Bronchial epithelial cell (primary cell): ENCODE measurements at regions not wholly inside any gene's neighbourhood (a gene's known extent, or its start where the extent isn't known, plus 50 kb on each side); places are given as distances from the start of the nearest gene placed in this dataset.

Experiments
- DNase-seq: peaks from one replicate; pipeline ENCODE4 v3.0.0-alpha.2; 2010; ENCODE audit warnings: low read depth
- FAIRE-seq: peaks from 2 replicates; lab custom pipeline; 2011; peaks lifted over from hg19 to GRCh38; lab: Jason Lieb, UNC
- H3K27me3 ChIP-seq: 2 replicates; pipeline ENCODE4 v1.5.1; 2011; ENCODE audit warnings: low read length; ENCODE audit not compliant: control insufficient read depth, insufficient read depth
- H3K36me3 ChIP-seq: 2 replicates; pipeline ENCODE4 v1.5.1; 2011; ENCODE audit warnings: low read length; ENCODE audit not compliant: control insufficient read depth, insufficient read depth
- H3K4me3 ChIP-seq: 2 replicates; pipeline ENCODE4 v1.5.1; 2011; ENCODE audit warnings: mild to moderate bottlenecking, low read depth, low read length, control low read depth
- TF ChIP-seq, protein P1 (sequence below): IDR thresholded peaks from 2 replicates; pipeline ENCODE4 v1.5.1; 2011; ENCODE audit warnings: mild to moderate bottlenecking, moderate library complexity, low read length, control low read depth, inconsistent platforms; ENCODE audit not compliant: insufficient read depth, severe bottlenecking

GRCh38 chr9:81394881-81395675, 294.3 kb downstream of the TLE1 start:
- Histone ChIP-seq H3K27me3 (no peaks in the 10 kb centered on the region), H3K4me3 (no peak overlapping the region), H3K36me3 (no peaks in the 10 kb centered on the region)
- DNase-seq, result no peak
- FAIRE-seq, result no peak
- TF ChIP-seq, protein P1, sequence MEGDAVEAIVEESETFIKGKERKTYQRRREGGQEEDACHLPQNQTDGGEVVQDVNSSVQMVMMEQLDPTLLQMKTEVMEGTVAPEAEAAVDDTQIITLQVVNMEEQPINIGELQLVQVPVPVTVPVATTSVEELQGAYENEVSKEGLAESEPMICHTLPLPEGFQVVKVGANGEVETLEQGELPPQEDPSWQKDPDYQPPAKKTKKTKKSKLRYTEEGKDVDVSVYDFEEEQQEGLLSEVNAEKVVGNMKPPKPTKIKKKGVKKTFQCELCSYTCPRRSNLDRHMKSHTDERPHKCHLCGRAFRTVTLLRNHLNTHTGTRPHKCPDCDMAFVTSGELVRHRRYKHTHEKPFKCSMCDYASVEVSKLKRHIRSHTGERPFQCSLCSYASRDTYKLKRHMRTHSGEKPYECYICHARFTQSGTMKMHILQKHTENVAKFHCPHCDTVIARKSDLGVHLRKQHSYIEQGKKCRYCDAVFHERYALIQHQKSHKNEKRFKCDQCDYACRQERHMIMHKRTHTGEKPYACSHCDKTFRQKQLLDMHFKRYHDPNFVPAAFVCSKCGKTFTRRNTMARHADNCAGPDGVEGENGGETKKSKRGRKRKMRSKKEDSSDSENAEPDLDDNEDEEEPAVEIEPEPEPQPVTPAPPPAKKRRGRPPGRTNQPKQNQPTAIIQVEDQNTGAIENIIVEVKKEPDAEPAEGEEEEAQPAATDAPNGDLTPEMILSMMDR, result no peak

- Histone ChIP-seq H3K4me3 (no peak overlapping the region), H3K36me3 (no peaks in the 10 kb centered on the region), H3K27me3 (no peaks in the 10 kb centered on the region)
- TF ChIP-seq, protein P1, result no peak
- DNase-seq (no peak), FAIRE-seq (no peak)
Measured at GRCh38 chr9:81393985-81394811, 295.1 kb downstream of the TLE1 start.

DNA sequence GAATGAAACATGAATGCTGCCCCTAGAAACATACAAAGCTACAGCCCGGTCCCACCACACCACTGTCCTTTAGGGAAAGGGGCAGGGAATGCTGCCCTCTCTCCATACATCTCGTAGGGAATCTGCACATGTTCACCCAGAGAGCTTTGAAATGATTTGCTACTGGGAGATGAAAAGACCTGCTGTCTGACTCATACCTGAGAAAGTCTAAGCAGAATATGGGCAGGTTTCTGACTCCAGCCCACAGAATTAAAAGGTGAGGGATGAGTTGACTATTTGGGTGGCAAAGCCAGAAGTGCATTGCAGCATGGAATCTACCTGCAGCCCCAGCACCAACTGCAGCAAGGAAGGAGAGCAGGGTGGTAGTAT, 297.9 kb downstream of the TLE1 start:
- TF ChIP-seq, protein P1, result no peak
- no peaks in the 10 kb centered on the region for H3K36me3 ChIP-seq
- FAIRE-seq (peak; percentile 36), DNase-seq (peak; percentile 64)
- H3K4me3 ChIP-seq, result no peak overlapping the region
- no peaks in the 10 kb centered on the region for H3K27me3 ChIP-seq

DNA sequence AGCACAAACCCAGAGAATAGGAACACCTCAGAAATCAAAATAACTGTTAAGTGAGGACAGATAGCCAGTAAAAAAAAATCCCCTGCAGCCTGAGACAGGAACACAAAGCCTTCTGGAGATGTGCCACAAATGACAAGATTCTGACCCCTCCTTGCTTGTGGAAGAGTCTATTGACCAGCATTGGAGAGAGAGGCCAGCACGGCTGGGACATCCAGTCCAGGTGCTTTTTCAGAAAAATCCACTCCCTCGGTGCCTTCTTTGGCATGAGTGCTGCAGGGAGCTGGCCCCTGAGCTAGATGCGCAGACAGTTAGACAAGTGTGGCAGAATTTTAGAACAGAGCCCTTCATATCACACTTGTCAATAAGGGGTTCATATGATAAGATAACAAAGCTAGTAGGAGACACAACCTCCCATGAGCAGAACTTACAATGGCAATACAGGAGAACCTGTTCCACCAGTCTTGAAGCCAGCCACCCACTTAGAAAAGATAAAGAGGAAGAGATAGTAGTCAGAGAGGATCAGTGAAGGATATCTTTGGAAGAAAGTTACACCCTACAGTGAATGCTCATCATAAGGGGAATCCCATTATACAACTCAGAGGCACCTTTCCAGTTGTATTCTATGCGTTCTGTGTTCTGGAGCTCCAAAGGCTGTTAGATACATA, 298.4 kb downstream of the TLE1 start:
- FAIRE-seq, result peak; percentile 28
- DNase-seq, result peak; percentile 52
- Histone ChIP-seq H3K27me3 (no peaks in the 10 kb centered on the region), H3K36me3 (no peaks in the 10 kb centered on the region), H3K4me3 (no peak overlapping the region)
- TF ChIP-seq, protein P1, result no peak

GRCh38 chr9:81389569-81389993, 299.8 kb downstream of the TLE1 start:
- DNase-seq (peak; percentile 99), FAIRE-seq (peak; percentile 98)
- H3K4me3 ChIP-seq, result no peak overlapping the region
- TF ChIP-seq, protein P1, result no peak
- H3K36me3 ChIP-seq, result no peaks in the 10 kb centered on the region
- H3K27me3 ChIP-seq, result no peaks in the 10 kb centered on the region
